BJ (cell line): ENCODE measurements at regions not wholly inside any gene's neighbourhood (a gene's known extent, or its start where the extent isn't known, plus 50 kb on each side); places are given as distances from the start of the nearest gene placed in this dataset.

Source experiments
- CTCF ChIA-PET: fragments of 350-600 bp; formaldehyde crosslinking; extraction: SDS; loops from one replicate; lab custom pipeline; 2021; ENCODE audit warnings: antibody characterized with exemption, inconsistent platforms; lab: Yijun Ruan, JAX
- POLR2A ChIA-PET: fragments of 300-600 bp; sonication (Branson Sonifier 250); formaldehyde crosslinking; extraction: SDS; loops from one replicate; lab custom pipeline; 2021; ENCODE audit warnings: antibody characterized with exemption; lab: Charles Lee
- DNase-seq: peaks from one replicate; pipeline ENCODE4 v3.0.0-alpha.2; 2011; ENCODE audit warnings: low read depth
- H3K27me3 ChIP-seq: 2 replicates; pipeline ENCODE4 v1.6.0; 2011; ENCODE audit warnings: low read length; ENCODE audit not compliant: control insufficient read depth, insufficient read depth
- H3K36me3 ChIP-seq: 2 replicates; pipeline ENCODE4 v1.5.1; 2011; ENCODE audit warnings: low read length; ENCODE audit not compliant: control insufficient read depth, insufficient read depth
- H3K4me3 ChIP-seq: 2 replicates; pipeline ENCODE4 v1.5.1; 2011; ENCODE audit warnings: low read depth, mild to moderate bottlenecking, control low read depth, low read length
- TF ChIP-seq, protein P1 (sequence below): IDR thresholded peaks from 2 replicates; pipeline ENCODE4 v1.5.1; 2011; ENCODE audit warnings: low read depth, mild to moderate bottlenecking, control low read depth, inconsistent platforms, low read length, moderate library complexity; ENCODE audit not compliant: insufficient read depth

DNA sequence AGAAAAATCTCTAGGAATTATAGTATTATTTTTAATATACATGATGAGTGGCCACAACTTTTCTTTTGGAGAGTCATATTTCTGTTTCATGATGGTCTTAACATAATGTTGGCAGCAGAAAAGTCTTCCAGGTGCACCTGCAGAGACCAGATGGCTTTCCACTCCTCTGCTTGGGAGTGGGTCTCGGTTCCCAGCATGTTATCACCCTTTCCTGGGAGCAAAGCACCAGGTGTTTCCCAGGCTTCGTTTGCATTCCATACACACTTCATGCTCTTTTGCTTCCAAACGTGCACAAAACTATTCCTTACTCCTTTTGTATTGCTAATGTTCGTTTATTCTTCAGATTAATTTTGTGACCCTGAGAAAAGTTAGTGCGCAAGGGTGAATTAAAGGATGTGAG, 305.2 kb downstream of the CDH2 start:
- Histone ChIP-seq H3K4me3 (no peak overlapping the region), H3K27me3 (no peaks in the 10 kb centered on the region), H3K36me3 (no peaks in the 10 kb centered on the region)
- TF ChIP-seq, protein P1, sequence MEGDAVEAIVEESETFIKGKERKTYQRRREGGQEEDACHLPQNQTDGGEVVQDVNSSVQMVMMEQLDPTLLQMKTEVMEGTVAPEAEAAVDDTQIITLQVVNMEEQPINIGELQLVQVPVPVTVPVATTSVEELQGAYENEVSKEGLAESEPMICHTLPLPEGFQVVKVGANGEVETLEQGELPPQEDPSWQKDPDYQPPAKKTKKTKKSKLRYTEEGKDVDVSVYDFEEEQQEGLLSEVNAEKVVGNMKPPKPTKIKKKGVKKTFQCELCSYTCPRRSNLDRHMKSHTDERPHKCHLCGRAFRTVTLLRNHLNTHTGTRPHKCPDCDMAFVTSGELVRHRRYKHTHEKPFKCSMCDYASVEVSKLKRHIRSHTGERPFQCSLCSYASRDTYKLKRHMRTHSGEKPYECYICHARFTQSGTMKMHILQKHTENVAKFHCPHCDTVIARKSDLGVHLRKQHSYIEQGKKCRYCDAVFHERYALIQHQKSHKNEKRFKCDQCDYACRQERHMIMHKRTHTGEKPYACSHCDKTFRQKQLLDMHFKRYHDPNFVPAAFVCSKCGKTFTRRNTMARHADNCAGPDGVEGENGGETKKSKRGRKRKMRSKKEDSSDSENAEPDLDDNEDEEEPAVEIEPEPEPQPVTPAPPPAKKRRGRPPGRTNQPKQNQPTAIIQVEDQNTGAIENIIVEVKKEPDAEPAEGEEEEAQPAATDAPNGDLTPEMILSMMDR, result no peak
- POLR2A ChIA-PET, result no interaction called here
- no peak for DNase-seq
- CTCF ChIA-PET, result no interaction called here

DNA sequence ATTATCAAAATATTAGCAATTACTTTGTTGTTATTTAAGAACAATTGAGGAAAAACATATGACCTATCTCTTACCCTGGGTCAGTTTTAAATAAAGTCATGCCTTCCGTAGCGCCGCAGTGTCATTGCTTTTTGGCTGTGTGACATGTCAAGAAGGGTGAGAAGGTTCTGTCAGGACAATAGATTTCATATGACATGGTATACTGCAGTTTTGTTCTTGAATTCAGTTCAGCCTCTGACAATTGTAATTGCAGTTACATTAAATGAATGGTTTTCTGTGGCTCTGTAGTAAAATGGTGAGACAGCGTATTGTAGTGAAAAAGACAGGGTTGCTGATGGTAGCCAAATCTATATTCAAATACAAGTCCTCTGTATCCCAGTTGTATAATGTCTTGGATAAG, 307.2 kb downstream of the CDH2 start:
- H3K27me3 ChIP-seq, result no peaks in the 10 kb centered on the region
- H3K4me3 ChIP-seq, result no peak overlapping the region
- no peaks in the 10 kb centered on the region for H3K36me3 ChIP-seq
- TF ChIP-seq, protein P1, result no peak
- POLR2A ChIA-PET, result no interaction called here
- CTCF ChIA-PET, result no interaction called here
- no peak for DNase-seq

DNA sequence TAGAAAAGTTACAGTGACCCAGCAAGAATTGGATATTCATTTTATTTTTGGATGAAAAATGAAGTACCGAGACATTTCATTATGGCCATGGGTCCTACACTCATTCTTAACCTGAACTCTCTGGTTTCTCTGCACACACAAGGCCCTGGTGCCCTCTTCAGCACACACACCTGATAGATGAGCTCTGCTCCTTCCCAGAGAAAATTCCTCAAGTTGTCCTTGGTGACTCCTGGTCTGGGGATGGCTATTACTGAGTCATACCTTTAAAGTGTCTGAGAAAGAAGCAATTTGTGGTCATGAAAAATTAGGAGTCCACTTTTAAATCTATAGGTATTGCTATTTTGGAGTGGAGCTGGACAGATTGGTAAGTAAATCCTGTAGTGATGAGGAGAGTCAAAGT, 311.5 kb downstream of the CDH2 start:
- DNase-seq, result no peak
- Histone ChIP-seq H3K4me3 (no peak overlapping the region), H3K36me3 (no peaks in the 10 kb centered on the region), H3K27me3 (no peaks in the 10 kb centered on the region)
- POLR2A ChIA-PET, result no interaction called here
- TF ChIP-seq, protein P1, result no peak
- CTCF ChIA-PET, result no interaction called here

DNA sequence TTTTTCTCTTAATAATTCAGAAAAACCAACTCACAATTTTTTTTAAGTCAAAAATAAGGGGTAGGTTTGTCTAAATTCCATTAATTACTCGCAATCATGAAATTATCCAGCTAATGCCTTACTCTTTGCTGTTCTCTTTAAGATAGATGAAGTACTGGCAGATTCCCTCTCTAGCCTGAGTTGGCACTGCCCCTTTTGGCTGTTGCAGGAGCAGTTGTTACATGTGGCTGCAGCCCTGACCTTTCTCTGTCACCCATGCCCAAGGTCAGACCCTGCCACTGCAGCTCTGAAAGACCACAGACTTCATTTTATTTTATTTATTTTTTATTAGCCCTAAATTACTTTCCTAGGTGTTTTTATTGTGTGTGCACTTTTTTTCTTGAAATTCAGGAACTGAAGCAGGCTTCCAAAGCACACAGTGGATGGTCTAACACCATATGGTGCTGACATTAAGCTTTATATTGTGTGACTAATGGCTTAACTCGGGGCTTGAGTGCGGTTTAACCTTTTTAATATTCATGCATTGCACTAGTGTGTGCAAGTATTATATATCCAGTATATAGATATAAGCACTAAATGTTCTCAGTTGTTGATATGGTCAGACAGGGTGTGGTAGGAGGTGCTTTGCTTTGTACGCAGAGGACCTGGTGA, 313.0 kb downstream of the CDH2 start:
- no peaks in the 10 kb centered on the region for H3K27me3 ChIP-seq
- H3K4me3 ChIP-seq, result no peak overlapping the region
- no peaks in the 10 kb centered on the region for H3K36me3 ChIP-seq
- DNase-seq, result no peak
- CTCF ChIA-PET, result no interaction called here
- TF ChIP-seq, protein P1, result no peak
- POLR2A ChIA-PET, result no interaction called here

DNA sequence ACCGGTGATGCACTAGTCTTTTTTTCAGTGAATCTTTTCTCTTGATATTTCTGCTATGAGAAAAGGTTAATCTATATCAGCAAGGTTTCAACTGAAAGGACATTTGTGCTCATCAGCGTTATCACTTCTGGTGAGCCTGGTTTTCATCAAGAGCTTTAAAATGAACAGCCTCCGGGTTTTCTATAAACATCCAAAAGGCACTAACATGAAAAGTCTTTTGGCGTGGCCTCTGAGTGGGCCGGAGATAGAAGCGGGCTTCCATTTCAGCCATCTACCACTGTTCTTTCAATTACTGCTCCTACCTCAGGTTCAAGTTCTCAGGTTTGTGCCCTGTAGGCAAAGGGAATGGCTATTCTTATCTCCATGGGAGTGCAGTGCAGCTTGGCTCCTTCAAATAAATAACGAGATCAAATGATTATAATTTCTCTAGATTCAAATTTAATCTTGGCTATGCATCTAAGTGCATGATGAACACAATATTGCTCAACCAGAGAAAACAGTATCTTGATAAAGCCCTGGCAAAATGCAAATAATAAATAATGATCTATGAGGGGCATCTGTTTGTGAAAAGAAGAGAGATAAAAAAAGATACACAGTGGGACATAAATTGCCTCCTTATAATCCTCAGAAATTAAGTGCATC, 314.8 kb downstream of the CDH2 start:
- H3K4me3 ChIP-seq, result no peak overlapping the region
- TF ChIP-seq, protein P1, result no peak
- ChIA-PET CTCF (no interaction called here), POLR2A (no interaction called here)
- no peaks in the 10 kb centered on the region for H3K27me3 ChIP-seq
- no peaks in the 10 kb centered on the region for H3K36me3 ChIP-seq
- DNase-seq, result no peak
